Stimulated activated CD8-positive, alpha-beta memory T cell treated with anti-CD3 and anti-CD28 coated beads, Interleukin-15, amount 100 ng/mL, for 48 hours (primary cell): ENCODE measurements at regions not wholly inside any gene's neighbourhood (a gene's known extent, or its start where the extent isn't known, plus 50 kb on each side); places are given as distances from the start of the nearest gene placed in this dataset.

Experiments
- DNase-seq, 2 donors: peaks; one replicate each; pipeline ENCODE4 v3.0.0-alpha.2; 2020; ENCODE audit warnings: low read depth in 2 of 2

GRCh38 chr13:73850104-73850873 is 283.9 kb downstream of the KLF12 start:
- DNase-seq, result no peak

DNA sequence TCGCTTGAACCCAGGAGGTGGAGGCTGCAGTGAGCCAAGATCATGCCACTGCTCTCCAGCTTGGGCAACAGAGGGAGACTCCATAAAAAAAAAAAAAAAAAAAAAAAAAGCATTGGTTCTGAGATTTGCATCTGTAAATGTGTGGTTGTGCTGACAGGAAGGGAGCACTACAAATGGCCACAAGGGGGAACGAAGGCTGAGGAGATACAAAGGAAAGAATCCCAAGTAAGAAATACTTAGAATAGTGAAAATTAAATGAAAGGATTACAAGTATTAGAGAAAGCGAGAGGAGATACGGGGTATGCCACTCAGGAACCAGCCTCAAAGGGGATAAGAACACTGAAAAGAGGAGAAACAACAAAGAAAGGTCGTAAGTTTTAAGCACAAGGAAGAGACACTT is 284.9 kb downstream of the KLF12 start:
- no peak for DNase-seq

- no peak for DNase-seq
These were observed 289.2 kb downstream of the KLF12 start for GRCh38 chr13:73844986-73845385.

GRCh38 chr13:73842626-73843025 is 291.6 kb downstream of the KLF12 start:
- no peak for DNase-seq

DNA sequence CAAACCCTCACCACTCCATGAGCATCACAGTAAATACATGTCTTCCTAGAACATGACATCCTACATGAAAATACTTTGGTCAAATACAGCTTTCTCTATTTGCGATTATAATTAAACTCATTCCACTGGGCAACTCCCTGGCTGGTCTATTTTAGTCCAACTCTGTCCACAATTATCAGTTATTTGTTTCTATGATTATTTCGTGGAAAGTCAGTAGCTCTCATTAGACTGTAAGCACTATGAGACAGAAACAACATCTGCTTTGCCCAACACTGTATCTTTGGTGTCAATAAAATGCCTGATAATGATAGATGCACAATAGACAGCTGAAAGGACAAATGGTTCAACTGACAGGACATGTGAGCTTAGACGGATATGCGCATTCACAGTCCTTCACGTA is 292.0 kb downstream of the KLF12 start:
- no peak for DNase-seq

- DNase-seq, result no peak
These were observed 297.1 kb downstream of the KLF12 start for GRCh38 chr13:73837147-73837546.

- DNase-seq, result no peak
These were observed 299.0 kb downstream of the KLF12 start for GRCh38 chr13:73835138-73835721.

GRCh38 chr13:73833325-73834070 is 300.7 kb downstream of the KLF12 start:
- DNase-seq, result no peak

DNA sequence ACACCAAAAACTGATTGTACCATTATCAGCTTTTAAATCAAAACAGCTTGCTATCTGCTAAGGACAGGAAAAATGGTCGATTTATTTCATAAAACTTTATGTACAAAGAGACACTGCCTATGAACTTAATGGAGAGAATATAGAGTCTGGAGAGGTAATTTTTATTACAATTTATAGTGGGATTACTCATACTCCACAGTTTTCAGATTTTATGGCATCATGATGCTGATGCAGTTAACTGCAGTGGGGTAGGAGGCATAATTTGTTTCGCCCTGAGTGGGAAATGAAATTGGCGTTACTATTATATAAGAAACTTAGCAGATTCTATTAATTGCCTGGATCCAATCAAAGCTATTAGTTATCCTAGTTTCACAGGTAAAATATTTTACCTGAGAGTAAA is 301.4 kb downstream of the KLF12 start:
- no peak for DNase-seq

DNA sequence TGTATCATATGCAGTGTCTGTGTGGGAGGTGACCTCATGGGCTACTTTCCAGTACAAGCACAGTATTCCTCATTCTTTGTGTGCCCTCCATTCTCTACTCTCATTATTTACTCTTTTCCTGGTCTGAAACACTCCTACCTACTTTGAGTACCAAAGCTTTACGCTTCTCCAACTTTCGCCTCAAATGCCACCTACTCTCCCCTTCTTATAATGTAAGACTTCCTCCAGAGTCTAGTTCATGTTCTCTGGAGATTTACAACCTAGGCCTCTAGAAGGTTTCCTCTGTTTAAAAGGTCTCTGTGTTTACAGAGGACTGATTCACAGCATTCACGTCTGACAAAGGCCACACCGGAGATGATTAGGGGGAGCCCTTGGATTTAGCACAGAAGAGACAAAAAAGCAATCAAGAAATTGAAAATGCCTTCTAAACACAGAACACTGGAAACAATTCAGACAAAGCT is 302.0 kb downstream of the KLF12 start:
- no peak for DNase-seq

GRCh38 chr13:73829416-73829815 is 304.8 kb downstream of the KLF12 start:
- no peak for DNase-seq

DNA sequence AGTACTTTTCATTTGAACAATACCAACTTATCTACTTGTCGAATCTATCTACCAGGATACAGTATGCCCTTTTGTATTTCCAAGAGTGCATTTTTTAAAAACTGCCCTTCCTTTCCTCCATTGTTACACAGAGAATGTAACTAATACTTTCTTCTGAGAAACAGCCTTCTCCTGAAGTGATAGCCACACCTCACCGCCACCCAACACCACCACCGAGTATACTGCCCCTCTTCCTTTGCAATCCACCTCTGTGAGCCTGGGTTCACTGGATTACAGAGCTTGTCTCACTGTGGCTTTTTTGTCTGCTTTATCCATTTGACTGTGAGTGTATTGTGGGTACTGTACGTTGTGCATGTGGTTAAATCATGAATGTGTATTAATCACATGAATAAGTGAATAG is 305.4 kb downstream of the KLF12 start:
- DNase-seq, result no peak

- no peak for DNase-seq
These were observed 306.8 kb downstream of the KLF12 start for GRCh38 chr13:73827434-73827833.

DNA sequence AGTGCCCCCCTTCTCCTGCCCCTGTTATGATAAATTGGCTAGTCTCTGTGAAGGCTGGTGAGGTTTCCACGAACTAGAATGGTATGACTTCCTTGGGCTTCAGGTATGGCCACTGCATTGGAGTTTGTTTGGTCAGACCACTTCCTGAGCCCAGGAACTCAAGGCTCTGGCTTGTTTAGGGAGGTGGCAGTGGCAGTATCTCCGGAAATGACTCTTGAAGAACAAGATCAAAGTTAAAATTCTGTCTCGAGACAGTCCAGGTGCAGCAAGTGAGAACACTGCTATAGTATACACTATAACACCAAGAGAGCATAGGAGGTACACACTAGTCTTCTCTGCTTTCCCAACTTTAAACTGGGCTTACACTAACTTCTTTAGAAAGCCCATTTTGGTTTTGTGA is 309.1 kb downstream of the KLF12 start:
- DNase-seq, result no peak

GRCh38 chr13:73822668-73823592 is 311.3 kb downstream of the KLF12 start:
- no peak for DNase-seq

GRCh38 chr13:73820688-73821087 is 313.5 kb downstream of the KLF12 start:
- DNase-seq, result no peak

GRCh38 chr13:73820285-73820684 is 313.9 kb downstream of the KLF12 start:
- DNase-seq, result no peak

DNA sequence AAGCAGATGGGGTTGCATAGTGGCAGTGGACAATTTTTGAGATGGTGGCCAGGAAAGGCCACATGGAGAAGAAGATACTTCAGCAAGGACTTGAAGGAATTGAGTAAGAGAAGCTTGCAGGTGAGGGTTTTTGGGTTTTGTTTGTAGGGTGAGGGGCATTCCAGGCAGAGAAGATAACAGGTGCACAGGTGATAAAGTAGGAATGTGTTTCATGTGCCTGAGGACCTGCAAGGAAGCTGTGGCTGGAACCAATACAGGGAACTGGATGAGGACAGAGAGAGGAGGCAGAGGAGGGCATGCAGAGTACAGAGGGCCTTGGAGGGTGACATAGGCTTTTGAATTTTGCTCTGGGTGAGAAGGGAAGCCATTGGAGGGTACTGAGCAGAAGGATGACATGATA is 314.5 kb downstream of the KLF12 start:
- DNase-seq, result no peak

GRCh38 chr13:73816702-73817101 is 317.5 kb downstream of the KLF12 start:
- peak in 1 of 2 donors; percentile 1 for DNase-seq

DNA sequence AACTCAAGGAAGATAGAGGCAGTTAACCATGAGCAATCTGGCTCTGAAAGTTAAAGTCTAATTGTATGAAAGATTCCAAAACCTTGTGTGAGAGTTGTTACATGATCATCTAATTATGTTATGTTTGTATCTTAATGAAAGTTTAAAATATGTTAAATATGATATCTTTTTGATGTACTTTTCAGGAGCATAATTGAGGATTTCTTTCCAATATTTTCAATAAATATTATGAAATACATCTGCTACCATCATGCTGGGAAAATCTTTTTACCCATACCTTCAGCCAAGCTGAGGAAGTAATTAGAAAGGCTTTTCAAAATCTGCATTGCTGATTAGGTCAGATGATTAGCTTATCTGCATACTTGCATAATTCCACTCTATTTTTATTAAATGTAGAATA is 318.4 kb downstream of the KLF12 start:
- no peak for DNase-seq

- no peak for DNase-seq
These were observed 323.6 kb downstream of the KLF12 start for GRCh38 chr13:73810647-73811046.

- no peak for DNase-seq
These were observed 324.6 kb downstream of the KLF12 start for GRCh38 chr13:73809561-73809960.
